Transverse colon (tissue), 4 donors: ENCODE measurements at regions not wholly inside any gene's neighbourhood (a gene's known extent, or its start where the extent isn't known, plus 50 kb on each side); places are given as distances from the start of the nearest gene placed in this dataset.

ENCODE experiments used
- DNase-seq: peaks from one replicate; pipeline ENCODE4 v3.0.0-alpha.2; 2019
- H3K27ac ChIP-seq, 4 donors: fragments of 200-600 bp; sonication (generic); 2 replicates each; pipeline ENCODE4 v1.5.1; 2016 to 2018; ENCODE audit warnings: inconsistent platforms in 4 of 4
- H3K27me3 ChIP-seq: fragments of 200-600 bp; sonication (generic); 2 replicates; pipeline ENCODE4 v1.5.1; 2017; ENCODE audit warnings: inconsistent platforms
- H3K36me3 ChIP-seq, 4 donors: fragments of 200-600 bp; sonication (generic); 2 replicates each; pipeline ENCODE4 v1.5.1; 2017 to 2019; ENCODE audit warnings: inconsistent platforms in 4 of 4
- H3K4me1 ChIP-seq, 4 donors: fragments of 200-600 bp; sonication (generic); 2 replicates each; pipeline ENCODE4 v1.5.1; 2017 to 2020; ENCODE audit warnings: inconsistent platforms in 4 of 4
- H3K4me3 ChIP-seq, 4 donors: fragments of 200-600 bp; sonication (generic); 1 replicate in 1 of 4; 2 replicates in 3 of 4; pipeline versions ENCODE4 v1.5.1 to v1.6.1; 2017 to 2019; ENCODE audit warnings: inconsistent platforms in 4 of 4
- H3K9me3 ChIP-seq, 2 donors: fragments of 200-600 bp; sonication (generic); 2 replicates each; pipeline ENCODE4 v1.5.1; 2017 to 2019; ENCODE audit warnings: inconsistent platforms in 2 of 2
- CTCF ChIP-seq, 5 experiments: fragments of 200-600 bp in 3 of 5; fragments of 450-650 bp in 2 of 5; sonication (generic) in 3 of 5; IDR thresholded peaks; 1 replicate in 2 of 5; 2 replicates in 3 of 5; pipeline ENCODE4 v1.5.1; 2016 to 2017; ENCODE audit warnings: antibody characterized with exemption in 5 of 5, inconsistent platforms in 3 of 5, mild to moderate bottlenecking in 2 of 5, moderate library complexity in 1 of 5
- EP300 ChIP-seq: sonication (generic); formaldehyde crosslinking; IDR thresholded peaks from one replicate; pipeline ENCODE4 v1.6.1; 2017; ENCODE audit warnings: antibody characterized with exemption, low read depth
- POLR2A ChIP-seq: fragments of 450-650 bp; IDR thresholded peaks from one replicate; pipeline ENCODE4 v1.6.1; 2016; ENCODE audit warnings: antibody characterized with exemption, mild to moderate bottlenecking, moderate library complexity
- POLR2AphosphoS5 ChIP-seq, 3 donors: sonication (generic); formaldehyde crosslinking; IDR thresholded peaks; one replicate each; pipeline ENCODE4 v1.6.1; 2016; ENCODE audit warnings: antibody characterized with exemption in 3 of 3
- WGBS, 2 donors: methylation state at CpG; one replicate each; pipeline ENCODE4 v1.1.5; 2018; ENCODE audit warnings: low coverage in 1 of 2; 5-methylcytosine and 5-hydroxymethylcytosine counted together
- in situ Hi-C, 4 donors: fragments of 200-750 bp; cut with MboI; loops; one replicate each; pipeline versions ENCODE4 v1.15.0 to v1.15.1; 2017; ENCODE audit warnings: low sequenced_read_pairs in 3 of 4, low pct_ligation_motif_present in 1 of 4, low pct_unique_long_range_greater_than_20kb in 1 of 4
- intact Hi-C: fragments of 100-400 bp; cut with DNase I; formaldehyde crosslinking; loops from one replicate; pipeline ENCODE4 v1.15.1; 2023; ENCODE audit warnings: low total_unique reads

- Histone ChIP-seq H3K4me3 (no peak overlapping the region), H3K36me3 (no peaks in the 10 kb centered on the region), H3K4me1 (no peaks in the 10 kb centered on the region), H3K27ac (no peak overlapping the region), H3K9me3 (no peaks in the 10 kb centered on the region), H3K27me3 (peaks cover 14% of the 10 kb centered on the region)
- in situ Hi-C loops, result loop anchor here in 3 of 4 donors (25.0 kb wide), 1 partner anchor 181 kb away; no protein-coding TSS in a partner anchor
- 67 to 84% methylated on average over 2 to 3 of the region's 3 CpGs for WGBS, 2 donors
- intact Hi-C loops, result loop anchor here (5.0 kb wide), 1 partner anchor 1956 kb away; no protein-coding TSS in a partner anchor
- DNase-seq, result no peak
- TF ChIP-seq EP300 (no peak), POLR2A (no peak)
Observed at GRCh38 chr2:175293195-175293594, 111.7 kb upstream of the ATP5MC3 start.

GRCh38 chr2:175282886-175283285 is 101.4 kb upstream of the ATP5MC3 start:
- no peaks in the 10 kb centered on the region for H3K36me3 ChIP-seq
- in situ Hi-C loops, result loop anchor here in 3 of 4 donors (25.0 kb wide), 1 partner anchor 171 kb away; no protein-coding TSS in a partner anchor
- H3K4me3 ChIP-seq, result no peak overlapping the region
- no peaks in the 10 kb centered on the region for H3K4me1 ChIP-seq
- WGBS, 2 donors, result 20 to 51% methylated on average over 1 to 2 of the region's 2 CpGs
- H3K9me3 ChIP-seq, result no peaks in the 10 kb centered on the region
- peaks cover 3% of the 10 kb centered on the region for H3K27me3 ChIP-seq
- no peak for DNase-seq
- H3K27ac ChIP-seq, result no peak overlapping the region
- intact Hi-C loops, result loop anchor here (5.0 kb wide), 1 partner anchor 171 kb away; no protein-coding TSS in a partner anchor
- TF ChIP-seq CTCF (IDR thresholded peaks at IDR 0.05), result no peak
- TF ChIP-seq POLR2A, result no peak
- no peak for TF ChIP-seq EP300
- TF ChIP-seq POLR2AphosphoS5 (IDR thresholded peaks at IDR 0.05), result no peak

GRCh38 chr2:175282300-175282699 is 100.8 kb upstream of the ATP5MC3 start:
- no peak for DNase-seq
- TF ChIP-seq CTCF (IDR thresholded peaks at IDR 0.05), result peak; percentile 34 to 54 (median 49)
- no peak for TF ChIP-seq EP300
- H3K9me3 ChIP-seq, result no peaks in the 10 kb centered on the region
- H3K27ac ChIP-seq, result no peak overlapping the region
- no peak overlapping the region for H3K4me3 ChIP-seq
- 50% methylated on average over 1 of the region's 1 CpG; no CpG with 5 or more reads in 1 of the 2 donors for WGBS, 2 donors
- H3K4me1 ChIP-seq, result no peaks in the 10 kb centered on the region
- H3K36me3 ChIP-seq, result no peaks in the 10 kb centered on the region
- no peaks in the 10 kb centered on the region for H3K27me3 ChIP-seq
- in situ Hi-C loops, result loop anchor here in 3 of 4 donors (25.0 kb wide), 1 partner anchor 170 kb away; no protein-coding TSS in a partner anchor
- intact Hi-C loops, result loop anchor here (5.0 kb wide), 1 partner anchor 170 kb away; no protein-coding TSS in a partner anchor

GRCh38 chr2:175277772-175278171 is 96.3 kb upstream of the ATP5MC3 start:
- intact Hi-C loops, result no loop called here
- Histone ChIP-seq H3K27me3 (no peaks in the 10 kb centered on the region), H3K9me3 (no peaks in the 10 kb centered on the region), H3K36me3 (no peaks in the 10 kb centered on the region), H3K27ac (no peak overlapping the region), H3K4me1 (no peaks in the 10 kb centered on the region), H3K4me3 (no peak overlapping the region)
- no peak for TF ChIP-seq POLR2A
- TF ChIP-seq CTCF (IDR thresholded peaks at IDR 0.05), result no peak
- 80 to 83% methylated on average over 2 of the region's 2 CpGs for WGBS, 2 donors
- DNase-seq, result no peak
- in situ Hi-C loops, result loop anchor here in 3 of 4 donors (25.0 kb wide), 1 partner anchor 165 kb away; no protein-coding TSS in a partner anchor

GRCh38 chr2:175275539-175275938 is 94.0 kb upstream of the ATP5MC3 start:
- H3K27me3 ChIP-seq, result peaks cover 3% of the 10 kb centered on the region
- H3K4me1 ChIP-seq, result no peaks in the 10 kb centered on the region
- intact Hi-C loops (no loop called here), in situ Hi-C loops (loop anchor here in 3 of 4 donors (25.0 kb wide), 1 partner anchor 163 kb away; no protein-coding TSS in a partner anchor)
- no peak for TF ChIP-seq EP300
- TF ChIP-seq POLR2A, result no peak
- TF ChIP-seq CTCF (IDR thresholded peaks at IDR 0.05), result no peak
- no peak for TF ChIP-seq POLR2AphosphoS5 (IDR thresholded peaks at IDR 0.05)
- no peak for DNase-seq
- WGBS, 2 donors, result 22 to 38% methylated on average over 2 of the region's 2 CpGs
- no peaks in the 10 kb centered on the region for H3K36me3 ChIP-seq
- H3K27ac ChIP-seq, result no peak overlapping the region
- H3K4me3 ChIP-seq, result no peak overlapping the region
- H3K9me3 ChIP-seq, result no peaks in the 10 kb centered on the region
